Neural cell (in vitro differentiated cells): ENCODE measurements at regions not wholly inside any gene's neighbourhood (a gene's known extent, or its start where the extent isn't known, plus 50 kb on each side); places are given as distances from the start of the nearest gene placed in this dataset.

Experiments
- H2AFZ ChIP-seq: fragments of 200-600, 300-800 bp; sonication (generic), shearing (Covaris generic); 2 replicates; pipeline ENCODE4 v1.6.0; 2014; ENCODE audit warnings: low read depth, mild to moderate bottlenecking, antibody characterized with exemption, low read length, moderate library complexity
- H3F3A ChIP-seq: fragments of 200-600 bp; shearing (Covaris generic); 2 replicates; pipeline ENCODE4 v1.6.1; 2016; ENCODE audit warnings: mild to moderate bottlenecking, moderate library complexity, mixed read lengths, antibody characterized with exemption, low read length; ENCODE audit not compliant: insufficient read depth, poor library complexity, severe bottlenecking
- H3K27ac ChIP-seq: fragments of 200-600, 300-800 bp; sonication (generic), shearing (Covaris generic); 2 replicates; pipeline ENCODE4 v1.5.1; 2014; ENCODE audit warnings: mild to moderate bottlenecking, low read length, moderate library complexity
- H3K27me3 ChIP-seq: fragments of 300-800, 200-600 bp; sonication (generic), shearing (Covaris generic); 2 replicates; pipeline ENCODE4 v1.6.0; 2014; ENCODE audit warnings: mild to moderate bottlenecking, low read depth, low read length, moderate library complexity; ENCODE audit not compliant: insufficient read depth
- H3K36me3 ChIP-seq: fragments of 300-800, 200-600 bp; sonication (generic), shearing (Covaris generic); 2 replicates; pipeline ENCODE4 v1.5.1; 2014; ENCODE audit warnings: mild to moderate bottlenecking, antibody characterized with exemption, low read length, moderate library complexity; ENCODE audit not compliant: insufficient read depth
- H3K4me2 ChIP-seq: fragments of 300-800, 200-600 bp; sonication (generic), shearing (Covaris generic); 2 replicates; pipeline ENCODE4 v1.6.0; 2014; ENCODE audit warnings: mild to moderate bottlenecking, low read length
- H3K4me3 ChIP-seq: fragments of 300-800, 200-600 bp; sonication (generic), shearing (Covaris generic); 2 replicates; pipeline ENCODE4 v1.5.1; 2014; ENCODE audit warnings: mild to moderate bottlenecking, low read length, moderate library complexity
- H3K79me2 ChIP-seq: fragments of 200-600 bp; shearing (Covaris generic); replicated peaks from 2 replicates; pipeline ENCODE4 v1.6.0; 2014; ENCODE audit warnings: mild to moderate bottlenecking, low read length, moderate library complexity; ENCODE audit not compliant: insufficient read depth
- H3K9ac ChIP-seq: fragments of 300-800, 200-600 bp; sonication (generic), shearing (Covaris generic); 2 replicates; pipeline ENCODE4 v1.6.1; 2016; ENCODE audit warnings: mild to moderate bottlenecking, low read length, mixed read lengths
- H3K9me2 ChIP-seq: fragments of 200-600 bp; shearing (Covaris generic); 2 replicates; pipeline ENCODE4 v1.6.1; 2016; ENCODE audit warnings: mild to moderate bottlenecking, low read length, mixed read lengths; ENCODE audit not compliant: insufficient read depth
- H3K9me3 ChIP-seq: fragments of 200-600, 300-800 bp; sonication (generic), shearing (Covaris generic); 2 replicates; pipeline ENCODE4 v1.6.1; 2016; ENCODE audit warnings: mild to moderate bottlenecking, mixed run types, low read length, moderate library complexity, mixed read lengths
- H4K20me1 ChIP-seq: fragments of 200-600 bp; shearing (Covaris generic); 2 replicates; pipeline ENCODE4 v1.6.1; 2016; ENCODE audit warnings: mild to moderate bottlenecking, mixed run types; ENCODE audit not compliant: insufficient read depth
- CTCF ChIP-seq: fragments of 450-650 bp; IDR thresholded peaks from 2 replicates; pipeline ENCODE4 v1.5.1; 2014; ENCODE audit warnings: antibody characterized with exemption, mild to moderate bottlenecking, moderate library complexity; ENCODE audit not compliant: poor library complexity, severe bottlenecking
- EP300 ChIP-seq: fragments of 450-650 bp; conservative IDR thresholded peaks from 2 replicates; pipeline ENCODE4 v1.6.1; 2014; ENCODE audit warnings: antibody characterized with exemption, mild to moderate bottlenecking, moderate library complexity; ENCODE audit not compliant: poor library complexity, severe bottlenecking
- EZH2 ChIP-seq: fragments of 200-600, 300-800 bp; shearing (Covaris generic), sonication (generic); IDR thresholded peaks from 2 replicates; pipeline ENCODE4 v1.6.1; 2014; ENCODE audit warnings: antibody characterized with exemption, low read length, borderline replicate concordance, mild to moderate bottlenecking; ENCODE audit not compliant: insufficient read depth, poor library complexity, severe bottlenecking
- MXI1 ChIP-seq: fragments of 450-650 bp; conservative IDR thresholded peaks from 2 replicates; pipeline ENCODE4 v1.6.1; 2014; ENCODE audit warnings: antibody characterized with exemption, mild to moderate bottlenecking; ENCODE audit not compliant: poor library complexity, severe bottlenecking
- POLR2AphosphoS5 ChIP-seq: IDR thresholded peaks from 2 replicates; pipeline ENCODE4 v1.6.1; 2012
- RAD21 ChIP-seq: fragments of 450-650 bp; conservative IDR thresholded peaks from 2 replicates; pipeline ENCODE4 v1.6.1; 2014; ENCODE audit warnings: antibody characterized with exemption, mild to moderate bottlenecking, moderate library complexity
- REST ChIP-seq: IDR thresholded peaks from 2 replicates; pipeline ENCODE4 v1.6.1; 2012; ENCODE audit warnings: borderline replicate concordance
- SMC3 ChIP-seq: fragments of 450-650 bp; conservative IDR thresholded peaks from 2 replicates; pipeline ENCODE4 v1.6.1; 2014; ENCODE audit warnings: antibody characterized with exemption, mild to moderate bottlenecking, moderate library complexity; ENCODE audit not compliant: poor library complexity
- TAF1 ChIP-seq: IDR thresholded peaks from 2 replicates; pipeline ENCODE4 v1.6.1; 2012; ENCODE audit warnings: low read depth

- H3K4me2 ChIP-seq, result no peak overlapping the region
- no peaks in the 10 kb centered on the region for H4K20me1 ChIP-seq
- no peak overlapping the region for H3K27ac ChIP-seq
- H3K9me2 ChIP-seq, result no peaks in the 10 kb centered on the region
- H3K4me3 ChIP-seq, result no peak overlapping the region
- TF ChIP-seq POLR2AphosphoS5 (no peak), REST (no peak), EP300 (no peak), TAF1 (no peak), CTCF (no peak), RAD21 (no peak), SMC3 (no peak), MXI1 (no peak), EZH2 (no peak)
- no peaks in the 10 kb centered on the region for H3K9me3 ChIP-seq
- no peak overlapping the region for H2AFZ ChIP-seq
- no peaks in the 10 kb centered on the region for H3K36me3 ChIP-seq
- no peaks in the 10 kb centered on the region for H3F3A ChIP-seq
- H3K27me3 ChIP-seq, result no peaks in the 10 kb centered on the region
- no peaks in the 10 kb centered on the region for H3K79me2 ChIP-seq
- no peak overlapping the region for H3K9ac ChIP-seq
These were observed 306.9 kb downstream of the MCTP2 start for GRCh38 chr15:94538280-94538679.

GRCh38 chr15:94542391-94542790 lies 311.0 kb downstream of the MCTP2 start:
- H3K4me3 ChIP-seq, result no peak overlapping the region
- H3K36me3 ChIP-seq, result no peaks in the 10 kb centered on the region
- no peaks in the 10 kb centered on the region for H4K20me1 ChIP-seq
- no peaks in the 10 kb centered on the region for H3K9me2 ChIP-seq
- H3K4me2 ChIP-seq, result no peak overlapping the region
- no peaks in the 10 kb centered on the region for H3K79me2 ChIP-seq
- no peaks in the 10 kb centered on the region for H3K9me3 ChIP-seq
- no peaks in the 10 kb centered on the region for H3K27me3 ChIP-seq
- no peak for TF ChIP-seq MXI1
- no peak for TF ChIP-seq RAD21
- TF ChIP-seq EP300, result no peak
- TF ChIP-seq CTCF, result no peak
- no peak for TF ChIP-seq SMC3
- no peak for TF ChIP-seq REST
- no peak for TF ChIP-seq EZH2
- TF ChIP-seq POLR2AphosphoS5, result no peak
- no peak for TF ChIP-seq TAF1
- no peaks in the 10 kb centered on the region for H3F3A ChIP-seq
- H3K27ac ChIP-seq, result no peak overlapping the region
- H2AFZ ChIP-seq, result no peak overlapping the region
- no peak overlapping the region for H3K9ac ChIP-seq
